ENCODE measurements at regions not wholly inside any gene's neighbourhood (a gene's known extent, or its start where the extent isn't known, plus 50 kb on each side); places are given as distances from the start of the nearest gene placed in this dataset.

GRCh38 chr7:35316549-35316948 is 62.6 kb upstream of the TBX20 start:
- no peaks in the 10 kb centered on the region for H3K36me3 ChIP-seq (ENCODE audit: control insufficient read depth in 2 of 2, insufficient read depth in 2 of 2, low read length in 1 of 2)
- no peaks in the 10 kb centered on the region for H3K9me3 ChIP-seq (ENCODE audit: control insufficient read depth in 2 of 2, insufficient read depth in 1 of 2, low read depth in 1 of 2, low read length in 1 of 2)
- H3K4me3 ChIP-seq (ENCODE audit: low read depth in 1 of 2, low read length in 2 of 2), result no peak overlapping the region
- no peaks in the 10 kb centered on the region for H3K4me1 ChIP-seq (ENCODE audit: control insufficient read depth in 2 of 2, insufficient read depth in 2 of 2, low read length in 1 of 2)
- no peaks in the 10 kb centered on the region for H3K27me3 ChIP-seq (ENCODE audit: control insufficient read depth in 1 of 2, insufficient read depth in 2 of 2, low read length in 2 of 2)
- WGBS, 2 donors, result 87 to 95% methylated on average over 1 of the region's 1 CpG
- H3K27ac ChIP-seq (ENCODE audit: low read depth in 2 of 2, low read length in 1 of 2), result no peak overlapping the region

- H3K4me3 ChIP-seq (ENCODE audit: low read depth in 1 of 2, low read length in 2 of 2), result no peak overlapping the region
- WGBS, 2 donors, result 79 to 86% methylated on average over 2 of the region's 2 CpGs
- no peak overlapping the region for H3K27ac ChIP-seq (ENCODE audit: low read depth in 2 of 2, low read length in 1 of 2)
- H3K9me3 ChIP-seq (ENCODE audit: control insufficient read depth in 2 of 2, insufficient read depth in 1 of 2, low read depth in 1 of 2, low read length in 1 of 2), result no peaks in the 10 kb centered on the region
- no peaks in the 10 kb centered on the region for H3K4me1 ChIP-seq (ENCODE audit: control insufficient read depth in 2 of 2, insufficient read depth in 2 of 2, low read length in 1 of 2)
- H3K27me3 ChIP-seq (ENCODE audit: control insufficient read depth in 1 of 2, insufficient read depth in 2 of 2, low read length in 2 of 2), result no peaks in the 10 kb centered on the region
- H3K36me3 ChIP-seq (ENCODE audit: control insufficient read depth in 2 of 2, insufficient read depth in 2 of 2, low read length in 1 of 2), result no peaks in the 10 kb centered on the region
These were observed 61.6 kb upstream of the TBX20 start for GRCh38 chr7:35315517-35315916.

DNA sequence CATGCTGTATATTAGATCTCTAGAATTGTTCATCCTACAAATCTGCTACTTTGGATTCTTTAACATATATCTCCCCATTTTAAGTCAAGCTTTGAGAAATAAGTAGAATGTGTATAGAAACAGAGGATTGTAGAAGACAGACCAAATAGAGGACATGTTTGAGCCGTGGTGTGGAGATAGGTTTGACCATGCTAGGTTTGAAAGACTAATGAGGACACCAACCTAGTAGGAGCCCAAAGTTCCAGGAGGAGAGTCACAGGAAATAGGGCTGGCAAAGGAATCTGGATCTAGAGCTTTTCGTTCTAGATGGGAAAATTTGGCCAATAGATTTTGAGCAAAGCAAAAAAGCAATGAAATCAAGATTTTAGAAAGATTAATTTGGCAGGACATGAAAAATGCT is 60.5 kb upstream of the TBX20 start:
- Histone ChIP-seq H3K27me3 (ENCODE audit: control insufficient read depth in 1 of 2, insufficient read depth in 2 of 2, low read length in 2 of 2) (no peaks in the 10 kb centered on the region), H3K36me3 (ENCODE audit: control insufficient read depth in 2 of 2, insufficient read depth in 2 of 2, low read length in 1 of 2) (no peaks in the 10 kb centered on the region), H3K4me3 (ENCODE audit: low read depth in 1 of 2, low read length in 2 of 2) (no peak overlapping the region), H3K4me1 (ENCODE audit: control insufficient read depth in 2 of 2, insufficient read depth in 2 of 2, low read length in 1 of 2) (no peaks in the 10 kb centered on the region), H3K9me3 (ENCODE audit: control insufficient read depth in 2 of 2, insufficient read depth in 1 of 2, low read depth in 1 of 2, low read length in 1 of 2) (no peaks in the 10 kb centered on the region), H3K27ac (ENCODE audit: low read depth in 2 of 2, low read length in 1 of 2) (no peak overlapping the region)
- 74 to 77% methylated on average over 2 of the region's 2 CpGs for WGBS, 2 donors

DNA sequence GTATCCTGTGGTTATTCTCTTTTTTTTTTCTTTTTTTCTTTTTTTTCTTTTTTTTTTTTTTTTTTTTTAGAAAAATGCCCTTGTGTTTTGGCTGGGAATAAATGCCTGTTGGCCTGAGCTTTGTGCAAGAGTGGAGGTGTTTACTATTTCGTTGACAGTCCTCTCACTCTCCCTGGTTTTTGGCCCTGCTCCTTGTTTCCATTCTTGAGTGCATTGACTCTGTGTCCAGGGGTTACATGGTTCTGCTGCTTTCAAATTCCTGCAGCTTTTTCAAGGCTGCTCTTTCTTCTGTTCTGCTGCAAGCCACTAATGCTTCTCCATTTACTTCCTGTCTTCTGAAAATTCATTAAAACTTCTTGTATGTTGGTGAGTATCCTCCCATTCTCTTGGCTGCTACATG is 59.7 kb upstream of the TBX20 start:
- WGBS, 2 donors, result 50 to 52% methylated on average over 1 of the region's 1 CpG

More for the DNA sequence above, 59.7 kb upstream of the TBX20 start:
- H3K36me3 ChIP-seq (ENCODE audit: control insufficient read depth in 2 of 2, insufficient read depth in 2 of 2, low read length in 1 of 2), result no peaks in the 10 kb centered on the region
- no peaks in the 10 kb centered on the region for H3K4me1 ChIP-seq (ENCODE audit: control insufficient read depth in 2 of 2, insufficient read depth in 2 of 2, low read length in 1 of 2)
- H3K27ac ChIP-seq (ENCODE audit: low read depth in 2 of 2, low read length in 1 of 2), result no peak overlapping the region
- H3K4me3 ChIP-seq (ENCODE audit: low read depth in 1 of 2, low read length in 2 of 2), result no peak overlapping the region
- no peaks in the 10 kb centered on the region for H3K9me3 ChIP-seq (ENCODE audit: control insufficient read depth in 2 of 2, insufficient read depth in 1 of 2, low read depth in 1 of 2, low read length in 1 of 2)
- H3K27me3 ChIP-seq (ENCODE audit: control insufficient read depth in 1 of 2, insufficient read depth in 2 of 2, low read length in 2 of 2), result no peaks in the 10 kb centered on the region
